NCI-H2196 treated with DMSO at 0.1 percent for 48 hours (cell line): ENCODE measurements at regions not wholly inside any gene's neighbourhood (a gene's known extent, or its start where the extent isn't known, plus 50 kb on each side); places are given as distances from the start of the nearest gene placed in this dataset.
"Not testable (repeated sequence)": the region's sequence is repeated elsewhere in the genome, so short reads cannot be mapped to it uniquely, and the experiment has no call there.

ENCODE experiments used
- DNase-seq: peaks from one replicate; lab custom pipeline; 2025; ENCODE audit not compliant: unreplicated experiment; lab: John Stamatoyannopoulos, UW

DNA sequence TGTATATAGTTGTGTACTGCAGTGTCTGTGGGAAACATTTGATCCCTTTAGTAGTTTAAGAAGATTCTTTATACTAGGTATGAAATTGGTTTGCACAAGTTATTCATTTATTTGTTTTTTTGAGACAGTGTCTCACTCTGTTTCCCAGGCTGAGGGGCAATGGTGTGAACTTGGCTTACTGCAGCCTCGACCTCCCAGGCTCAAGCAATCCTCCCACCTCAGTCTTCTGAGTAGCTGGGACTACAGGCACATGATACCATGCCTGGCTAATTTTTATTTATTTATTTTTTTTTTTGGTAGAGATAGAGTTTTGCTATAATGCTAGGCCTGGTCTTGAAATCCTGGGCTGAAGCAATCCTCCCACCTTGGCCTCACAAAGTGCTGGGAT is 209.4 kb downstream of the RASSF9 start:
- DNase-seq = no peak

DNA sequence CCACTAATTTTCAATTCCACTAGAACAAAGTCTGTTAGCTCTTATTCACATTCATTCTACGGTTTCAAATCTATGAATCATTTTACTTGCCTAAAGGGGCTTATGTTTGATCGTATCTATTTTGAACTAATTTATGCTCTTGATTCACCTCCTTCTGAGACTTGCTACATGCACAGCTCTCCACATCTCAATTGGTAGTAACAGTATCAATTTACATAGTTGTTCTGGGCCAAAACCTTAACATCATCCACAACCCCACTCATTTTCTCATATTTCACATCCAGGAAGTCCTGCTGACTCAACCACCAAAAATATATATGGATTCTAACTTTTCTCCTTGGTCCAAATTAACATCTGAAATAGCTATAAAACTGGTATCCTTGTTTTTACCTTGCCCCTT is 208.6 kb downstream of the RASSF9 start:
- DNase-seq = no peak

DNA sequence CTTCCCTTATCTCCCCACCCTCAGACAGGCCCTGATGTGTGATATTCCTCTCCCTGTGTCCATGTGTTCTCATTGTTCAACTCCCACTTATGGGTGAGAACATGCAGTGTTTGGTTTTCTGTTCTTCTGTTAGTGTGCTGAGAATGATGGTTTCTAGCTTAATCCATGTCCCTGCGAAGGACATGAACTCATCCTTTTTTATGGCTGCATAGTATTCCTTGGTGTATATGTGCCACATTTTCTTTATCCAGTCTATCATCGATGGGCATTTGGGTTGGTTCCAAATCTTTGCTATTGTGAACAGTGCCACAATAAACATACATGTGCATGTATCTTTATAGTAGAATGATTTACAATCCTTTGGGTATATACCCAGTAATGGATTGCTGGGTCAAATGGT is 207.6 kb downstream of the RASSF9 start:
- not testable (repeated sequence) for DNase-seq

DNA sequence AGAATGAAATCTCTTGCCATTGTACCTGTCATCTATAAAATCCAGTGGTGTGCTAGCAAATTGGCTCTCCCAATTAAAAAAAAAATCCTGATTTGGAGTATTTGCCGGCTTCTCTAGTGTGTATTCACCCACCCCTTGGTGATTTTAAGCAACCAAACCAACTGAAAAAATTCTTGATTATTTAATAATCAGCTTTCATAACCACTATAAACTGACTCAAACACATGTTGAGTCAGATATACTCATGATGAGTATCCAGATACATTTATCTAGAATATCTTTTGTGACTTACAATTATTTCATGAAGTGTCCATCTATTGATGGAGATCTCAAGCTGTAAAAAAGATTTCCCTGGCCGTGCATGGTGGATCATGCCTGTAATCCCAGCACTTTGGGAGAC is 205.4 kb downstream of the RASSF9 start:
- no peak for DNase-seq

DNA sequence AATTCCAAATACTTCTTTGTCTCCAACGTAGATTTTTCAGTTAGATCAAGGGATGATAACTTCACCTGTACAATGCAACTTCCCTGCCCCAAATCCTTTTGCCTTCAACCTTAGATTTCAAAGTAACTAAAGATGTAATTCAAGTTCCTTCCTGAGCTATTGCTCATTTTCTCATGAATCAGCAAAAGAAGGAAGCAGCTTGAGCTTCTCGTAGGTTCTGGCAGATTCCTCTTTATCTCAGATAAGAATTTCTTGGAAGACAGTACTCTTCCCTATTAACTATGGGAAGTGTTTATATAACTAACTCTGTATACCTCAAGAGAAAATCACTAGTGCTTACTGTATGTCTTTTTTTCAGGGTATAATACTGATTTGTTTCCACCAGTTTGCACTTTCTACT is 203.8 kb downstream of the RASSF9 start:
- DNase-seq = no peak

DNA sequence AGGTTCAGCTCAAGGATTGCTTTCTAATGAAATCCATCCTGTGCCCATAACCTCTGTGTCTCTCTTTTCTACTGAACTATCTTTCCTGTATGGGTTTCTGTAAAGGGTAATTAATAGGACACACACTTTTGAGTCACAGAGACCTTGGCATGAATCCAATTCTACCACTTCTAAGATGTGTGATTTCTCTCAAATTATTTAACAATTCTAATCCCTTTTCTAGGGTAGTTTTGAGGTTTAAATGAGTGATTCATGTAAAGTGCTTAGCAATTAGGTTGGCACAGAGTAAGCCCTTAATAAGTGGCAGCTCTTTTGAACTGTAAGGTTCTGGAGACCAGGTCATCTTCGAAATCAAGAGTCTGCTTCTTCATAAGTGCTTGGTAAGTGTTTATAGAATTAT is 202.7 kb downstream of the RASSF9 start:
- no peak for DNase-seq

DNA sequence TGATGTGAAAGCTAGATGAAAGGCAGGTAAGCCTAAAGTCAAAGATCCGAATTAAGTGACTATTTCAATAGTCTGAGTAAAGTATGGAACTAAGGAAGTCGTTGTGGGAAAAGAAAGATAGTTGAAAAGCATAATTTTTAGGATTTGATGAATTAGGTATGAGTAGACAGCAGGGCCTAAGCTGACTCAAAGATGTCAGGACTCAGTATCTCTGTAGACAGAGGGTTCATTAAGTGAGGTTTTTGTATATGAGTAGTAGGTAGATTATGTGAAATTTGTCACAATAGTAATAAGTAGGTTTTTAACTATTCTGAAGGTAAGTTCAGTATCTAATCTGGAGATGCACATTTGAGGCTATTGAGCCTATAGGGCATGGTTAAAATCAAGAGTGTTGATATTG is 196.4 kb downstream of the RASSF9 start:
- DNase-seq = no peak

DNA sequence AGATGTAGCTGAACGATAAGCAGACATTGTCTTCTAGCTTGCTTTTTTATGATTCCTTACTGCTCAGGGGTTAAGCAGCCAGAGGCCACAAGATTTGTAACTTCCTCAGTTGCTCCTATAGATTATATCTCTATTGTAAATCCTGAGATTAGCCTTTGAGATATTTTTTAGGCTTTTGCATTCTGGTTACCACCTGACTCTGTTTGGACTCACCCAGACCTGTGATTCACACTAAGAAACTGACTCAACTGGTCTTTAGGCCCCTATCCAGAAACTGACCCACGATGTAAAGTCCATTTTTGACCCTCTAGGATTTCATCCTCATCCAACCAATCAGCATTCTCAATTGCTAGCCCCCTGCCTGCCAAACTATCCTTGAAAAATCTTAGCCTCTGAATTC is 194.4 kb downstream of the RASSF9 start:
- no peak for DNase-seq

DNA sequence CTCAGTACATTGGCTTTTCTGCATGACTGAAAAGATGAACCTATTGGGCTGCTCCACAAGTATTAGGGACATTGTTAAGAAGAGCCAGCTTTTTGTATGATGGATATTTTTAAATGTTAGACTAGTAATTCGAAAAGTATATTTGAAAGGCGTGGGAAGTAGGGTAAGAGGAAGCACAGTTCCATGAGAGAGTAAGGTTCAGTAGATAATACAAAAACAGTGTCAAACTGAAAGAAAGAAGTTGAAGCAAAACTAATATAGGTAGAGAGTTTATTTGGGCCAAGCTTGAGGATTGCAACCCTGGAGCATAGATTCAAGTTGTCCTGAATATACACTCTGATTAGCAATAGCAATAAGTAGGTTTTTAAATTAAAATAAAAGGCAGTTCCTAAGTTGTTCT is 193.9 kb downstream of the RASSF9 start:
- no peak for DNase-seq

DNA sequence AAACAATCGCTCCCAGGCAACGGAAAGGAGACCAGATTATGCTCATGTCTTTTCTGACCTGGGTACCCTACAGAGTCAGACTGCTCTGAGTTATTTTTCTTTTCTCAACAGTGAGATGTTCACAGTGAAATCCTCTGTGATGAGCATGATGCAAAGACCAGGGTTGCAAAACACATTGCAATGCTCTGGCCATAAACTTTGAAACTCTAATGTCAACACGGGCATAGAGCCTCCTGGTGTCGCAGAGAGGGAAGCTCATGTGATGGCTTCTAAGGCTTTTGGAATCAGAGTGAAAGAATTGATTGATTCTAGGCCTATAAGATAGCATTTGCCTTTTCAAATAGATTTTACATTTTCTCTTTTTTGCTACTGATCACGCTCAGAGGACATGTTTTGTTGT is 193.4 kb downstream of the RASSF9 start:
- no peak for DNase-seq

DNA sequence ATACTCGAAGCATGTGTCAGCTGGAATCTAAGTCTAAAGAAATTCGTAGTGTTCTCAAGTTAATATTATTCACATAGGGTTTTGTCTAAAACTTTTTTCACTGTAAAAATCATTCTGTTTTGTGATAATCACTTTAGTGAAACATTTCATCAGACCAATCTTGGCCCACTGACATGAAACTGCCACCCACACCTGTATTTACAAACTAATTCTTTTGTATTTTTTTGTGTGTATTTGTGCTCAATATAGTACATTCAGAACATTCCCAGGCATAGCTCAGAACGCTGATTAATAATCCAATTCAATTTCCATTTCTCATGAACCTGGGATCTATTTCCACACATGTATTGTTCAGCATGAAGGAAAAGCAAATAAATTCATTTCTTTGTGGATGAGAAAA is 191.7 kb downstream of the RASSF9 start:
- no peak for DNase-seq

DNA sequence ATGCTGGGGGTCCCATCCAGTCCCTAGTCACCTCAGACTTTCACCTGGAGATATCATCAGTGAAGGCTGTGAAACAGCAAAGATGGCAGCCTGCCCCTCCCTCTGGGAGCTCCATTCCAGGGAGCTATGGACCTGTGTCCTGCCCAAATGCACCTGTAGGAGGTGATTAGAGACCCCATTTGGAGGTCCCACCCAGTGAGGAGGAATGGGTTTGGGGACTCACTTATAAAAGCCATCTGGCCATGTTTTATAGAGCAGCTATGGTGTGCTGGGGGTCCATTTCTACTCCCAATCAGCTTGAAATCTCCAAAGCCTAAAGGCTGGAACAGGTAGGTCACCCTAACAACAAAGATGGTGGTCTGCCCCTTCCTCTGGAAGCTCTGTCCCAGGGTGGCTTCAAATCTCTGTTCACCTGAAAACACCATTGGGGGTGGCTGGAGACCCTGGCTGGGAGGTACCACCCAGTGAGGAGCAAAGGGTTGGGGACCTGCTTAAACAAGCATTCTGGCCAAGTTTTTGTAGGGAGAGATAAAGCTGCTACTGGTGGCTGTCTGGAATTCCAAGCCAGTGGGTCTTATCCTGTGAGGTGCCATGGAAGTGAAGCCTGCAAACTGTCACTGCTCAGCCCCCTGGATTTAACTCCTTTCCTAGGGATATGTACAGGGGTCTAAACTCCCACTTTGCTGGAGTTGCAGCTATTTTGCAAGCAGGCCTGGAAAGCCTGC is 182.3 kb downstream of the RASSF9 start:
- no peak for DNase-seq

DNA sequence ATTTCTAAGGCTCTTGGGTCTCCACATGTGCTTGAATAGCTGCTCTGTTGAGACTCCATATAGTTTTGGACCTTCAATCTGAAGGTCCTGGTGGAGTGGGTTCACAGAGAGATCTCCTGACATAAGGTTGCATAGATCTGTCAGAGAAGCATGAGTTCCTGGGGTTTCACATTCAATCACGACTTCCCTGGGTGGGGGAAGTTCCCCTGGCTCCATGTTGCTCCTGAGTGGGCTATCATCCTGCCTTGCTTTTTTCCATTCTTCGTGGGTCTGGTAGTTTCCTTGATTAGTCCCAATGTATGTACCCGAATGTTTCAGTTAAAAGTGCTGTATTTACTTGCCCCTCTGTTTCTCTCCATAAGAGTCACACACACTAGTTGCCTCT is 181.8 kb downstream of the RASSF9 start:
- no peak for DNase-seq

DNA sequence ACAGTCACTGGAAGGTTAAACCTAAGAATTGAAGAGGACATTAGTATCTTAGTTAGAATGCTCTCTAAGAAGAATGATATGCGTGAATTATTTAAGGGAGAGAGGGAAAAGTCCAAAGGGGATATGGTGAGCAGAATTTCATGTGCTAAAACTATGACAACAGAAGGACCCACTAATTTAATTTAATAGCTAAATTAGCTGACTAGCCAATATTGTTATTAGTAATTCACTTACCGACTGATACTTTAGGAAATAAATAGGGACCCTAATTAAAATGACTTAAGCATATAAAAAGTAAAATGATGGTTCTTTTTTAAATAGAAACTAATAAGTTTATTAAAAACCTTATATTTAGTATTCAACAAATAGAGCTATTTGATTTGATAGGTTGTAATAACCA is 179.6 kb downstream of the RASSF9 start:
- no peak for DNase-seq

DNA sequence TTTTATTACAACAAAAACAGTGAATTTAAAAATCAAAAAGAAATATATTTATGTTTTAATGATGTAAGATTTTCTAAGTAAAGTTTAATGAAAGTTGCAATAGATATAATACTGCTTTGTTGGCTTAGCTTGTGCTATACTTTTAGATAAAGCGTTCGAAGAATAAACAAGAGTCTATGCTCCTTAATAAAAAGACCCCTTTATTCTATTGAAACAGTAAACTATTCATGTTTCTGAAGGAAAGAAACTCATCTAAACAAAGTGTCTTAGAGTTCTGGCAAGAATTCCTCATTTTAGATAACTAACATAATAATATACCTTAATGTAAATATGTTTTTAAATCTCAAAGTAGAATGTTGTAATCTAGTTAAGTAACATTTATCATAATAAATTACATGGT is 179.0 kb downstream of the RASSF9 start:
- no peak for DNase-seq

DNA sequence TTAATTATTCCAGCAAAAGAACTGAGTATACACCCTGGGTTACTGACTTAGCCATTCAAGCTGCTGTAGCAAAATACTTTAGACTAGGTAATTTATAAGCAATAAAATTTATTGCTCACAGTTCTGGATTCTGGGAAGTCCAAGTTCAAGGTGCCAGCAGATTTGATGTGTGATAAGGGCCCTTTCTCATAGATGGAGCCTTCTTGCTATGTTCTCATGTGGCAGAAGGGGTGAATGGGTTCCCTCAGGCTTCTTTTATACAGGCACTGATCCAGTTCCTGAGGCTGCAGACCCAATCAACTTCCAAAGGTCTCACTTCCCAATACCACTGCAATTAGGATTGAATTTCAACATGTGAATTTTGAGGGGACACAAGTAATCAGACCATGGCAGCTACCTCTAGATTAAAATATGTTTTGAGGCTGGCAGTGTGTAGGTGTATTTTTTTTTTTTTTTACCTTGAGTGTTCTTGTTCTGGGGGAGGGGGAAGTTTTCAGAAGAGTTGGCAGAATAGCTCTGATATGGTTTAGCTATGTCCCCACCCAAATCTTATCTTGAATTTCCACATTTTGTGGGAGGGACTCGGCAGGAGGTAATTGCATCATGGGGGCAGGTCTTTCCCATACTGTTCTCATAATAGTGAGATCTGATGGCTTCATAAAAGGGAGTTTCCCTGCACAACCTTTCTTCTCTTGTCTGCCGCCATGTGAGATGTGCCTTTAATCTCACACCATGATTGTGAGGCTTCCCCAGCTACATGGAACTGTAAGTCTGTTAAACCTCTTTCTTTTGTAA is 178.2 kb downstream of the RASSF9 start:
- no peak for DNase-seq

DNA sequence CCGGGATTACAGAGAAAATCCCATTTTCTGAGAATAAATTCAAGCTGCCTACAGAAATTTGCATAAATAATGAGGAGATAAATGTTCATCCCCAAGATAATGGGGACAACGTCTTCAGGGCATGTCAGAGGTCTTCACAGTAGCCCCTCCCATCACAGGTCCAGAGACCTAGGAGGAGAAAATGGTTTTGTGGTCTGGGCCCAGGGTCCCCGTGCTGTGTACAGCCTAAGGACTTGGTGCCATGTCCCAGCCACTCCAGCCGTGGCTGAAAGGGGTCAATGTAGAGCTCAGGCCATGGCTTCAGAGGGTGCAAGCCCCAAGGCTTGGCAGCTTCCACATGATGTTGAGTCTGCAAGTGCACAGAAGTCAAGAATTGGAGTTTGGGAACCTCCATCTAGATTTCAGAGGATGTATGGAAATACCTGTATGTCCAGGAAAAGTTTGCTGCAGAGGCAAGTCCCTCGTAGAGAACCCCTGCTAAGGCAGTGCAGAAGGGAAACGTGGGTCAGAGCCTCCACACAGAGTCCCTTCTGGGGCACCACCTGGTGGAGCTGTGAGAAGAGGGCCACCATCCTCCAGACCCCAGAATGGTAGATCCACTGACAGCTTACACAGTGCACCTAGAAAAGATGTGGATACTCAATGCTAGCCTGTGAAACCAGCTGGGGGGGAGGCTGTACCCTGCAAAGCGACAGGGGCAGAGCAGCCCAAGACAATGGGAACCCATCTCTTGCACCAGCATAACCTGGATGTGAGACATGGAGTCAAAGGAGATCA is 176.3 kb downstream of the RASSF9 start:
- DNase-seq = no peak

DNA sequence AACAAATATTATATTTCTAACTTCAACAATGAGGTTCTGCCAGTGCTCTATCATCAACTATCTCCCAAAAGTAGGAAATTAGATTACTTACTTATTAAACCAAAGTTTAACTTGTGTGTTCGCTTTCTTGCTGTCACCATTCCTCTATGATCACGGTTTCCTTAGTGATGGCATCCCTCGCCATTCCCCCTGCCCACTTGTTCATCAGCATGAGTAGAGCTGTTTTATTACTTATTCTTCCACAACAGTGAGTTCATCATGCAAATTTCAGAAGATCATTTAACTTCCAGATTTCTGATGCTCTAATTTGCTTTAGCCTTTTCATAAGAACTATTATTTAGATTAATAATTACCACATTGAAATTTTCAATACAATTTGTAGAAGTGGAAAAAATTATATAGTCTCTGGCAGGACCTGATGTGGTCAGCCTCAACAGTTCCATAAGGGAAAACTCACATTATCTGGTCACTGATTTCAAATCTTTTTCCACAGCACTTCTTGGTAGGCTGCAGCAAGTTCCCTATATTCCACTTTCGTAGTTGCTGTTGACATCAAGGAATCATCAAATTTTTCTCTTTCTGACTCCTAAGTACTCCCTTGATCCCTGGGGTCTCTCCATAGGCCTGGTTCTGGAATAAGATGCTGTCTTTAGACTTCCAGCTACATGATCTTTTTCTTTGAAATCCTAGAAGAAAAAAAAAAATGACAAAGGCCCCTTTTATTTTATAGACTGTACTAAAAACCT is 174.6 kb downstream of the RASSF9 start:
- no peak for DNase-seq

DNA sequence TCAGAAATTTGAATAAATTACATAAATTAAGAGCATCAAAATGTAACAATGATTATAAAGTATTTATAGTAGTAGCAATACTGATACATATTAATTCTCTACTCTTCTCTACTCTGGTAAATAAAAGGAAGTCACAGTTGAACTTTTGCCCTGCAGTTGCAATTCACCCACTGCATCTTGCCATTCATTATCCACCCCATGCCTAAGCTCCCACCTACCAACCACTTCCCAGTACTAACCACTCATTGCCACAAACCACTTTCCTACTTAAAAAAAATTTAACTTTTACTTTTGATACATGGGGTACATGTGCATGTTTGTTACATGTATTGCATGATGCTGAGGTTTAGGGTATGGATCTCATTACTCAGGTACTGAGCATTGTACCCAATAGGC is 174.0 kb downstream of the RASSF9 start:
- no peak for DNase-seq

DNA sequence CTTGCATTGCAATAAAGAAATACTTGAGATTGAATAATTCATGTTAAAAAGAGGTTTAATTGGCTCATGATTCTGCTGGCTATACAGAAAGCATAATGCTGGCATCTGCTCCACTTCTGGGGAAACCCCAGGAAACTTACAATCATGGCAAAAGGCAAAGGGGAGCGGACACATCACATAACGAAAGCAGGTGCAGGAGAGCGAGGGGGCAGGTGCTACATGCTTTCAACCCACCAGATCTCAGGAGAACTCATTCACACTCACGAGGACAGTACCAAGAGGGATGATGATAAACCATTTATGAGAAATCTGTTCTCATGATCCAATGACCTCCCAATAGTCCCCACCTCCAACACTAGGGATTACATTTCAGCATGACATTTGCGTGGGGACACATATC is 172.6 kb downstream of the RASSF9 start:
- DNase-seq = no peak

DNA sequence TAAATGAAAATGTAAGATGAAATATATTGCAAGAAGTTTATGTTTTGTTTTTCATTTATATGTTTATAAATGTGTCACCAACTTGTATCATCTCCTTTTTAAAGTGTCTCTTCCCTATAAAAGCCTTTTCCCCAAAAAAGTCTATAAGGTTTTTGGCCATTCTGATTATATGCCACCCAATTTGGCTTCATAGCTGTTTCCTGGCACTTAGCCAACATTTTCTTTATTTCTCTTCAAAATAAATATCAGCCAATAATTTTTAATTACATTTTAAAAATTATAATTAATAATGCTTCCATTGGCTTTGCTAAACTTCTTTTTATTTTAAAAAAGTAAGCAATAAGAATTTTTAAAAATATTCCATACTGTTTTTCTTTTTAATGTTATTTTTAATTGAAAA is 171.8 kb downstream of the RASSF9 start:
- DNase-seq = no peak
